HG03135 (cell line): ENCODE measurements at regions not wholly inside any gene's neighbourhood (a gene's known extent, or its start where the extent isn't known, plus 50 kb on each side); places are given as distances from the start of the nearest gene placed in this dataset.

ENCODE experiments used
- ATAC-seq: cut with Tn5 transposase; IDR thresholded peaks from one replicate; pipeline ENCODE4 v1.9.1; 2021; ENCODE audit warnings: mild to moderate bottlenecking, moderate library complexity; ENCODE audit not compliant: unreplicated experiment

- no peak for ATAC-seq
Observed at GRCh38 chr5:74054641-74055421, 428.8 kb downstream of the ARHGEF28 start.

- no peak for ATAC-seq
Observed at GRCh38 chr5:74054139-74054538, 428.1 kb downstream of the ARHGEF28 start.

- ATAC-seq = no peak
Observed at GRCh38 chr5:74052441-74053221, 426.6 kb downstream of the ARHGEF28 start.

GRCh38 chr5:74051076-74051475 lies 425.1 kb downstream of the ARHGEF28 start:
- no peak for ATAC-seq

GRCh38 chr5:74044936-74045335 lies 418.9 kb downstream of the ARHGEF28 start:
- ATAC-seq = no peak

GRCh38 chr5:74042959-74043358 lies 417.0 kb downstream of the ARHGEF28 start:
- ATAC-seq = no peak

- ATAC-seq = no peak
Observed at GRCh38 chr5:74042559-74042958, 416.6 kb downstream of the ARHGEF28 start.

DNA sequence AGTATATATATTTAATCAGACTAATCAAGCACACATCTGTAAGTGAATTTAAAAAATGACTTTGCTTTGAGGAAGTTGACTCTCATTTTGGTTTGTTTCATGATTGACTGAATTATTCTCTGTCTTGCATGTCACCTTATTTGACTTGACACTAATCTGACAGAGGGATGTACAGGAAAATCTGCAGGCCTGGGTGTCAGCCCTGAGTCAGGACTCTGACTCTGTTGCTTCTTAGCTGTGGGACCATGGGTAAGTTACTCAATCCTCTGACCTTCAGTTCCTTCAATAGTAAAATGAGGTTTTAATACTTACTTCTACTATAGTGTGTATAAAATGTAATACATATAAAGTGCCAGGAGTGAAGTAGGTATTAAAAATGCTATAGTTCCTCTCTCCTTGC lies 415.9 kb downstream of the ARHGEF28 start:
- ATAC-seq = no peak

DNA sequence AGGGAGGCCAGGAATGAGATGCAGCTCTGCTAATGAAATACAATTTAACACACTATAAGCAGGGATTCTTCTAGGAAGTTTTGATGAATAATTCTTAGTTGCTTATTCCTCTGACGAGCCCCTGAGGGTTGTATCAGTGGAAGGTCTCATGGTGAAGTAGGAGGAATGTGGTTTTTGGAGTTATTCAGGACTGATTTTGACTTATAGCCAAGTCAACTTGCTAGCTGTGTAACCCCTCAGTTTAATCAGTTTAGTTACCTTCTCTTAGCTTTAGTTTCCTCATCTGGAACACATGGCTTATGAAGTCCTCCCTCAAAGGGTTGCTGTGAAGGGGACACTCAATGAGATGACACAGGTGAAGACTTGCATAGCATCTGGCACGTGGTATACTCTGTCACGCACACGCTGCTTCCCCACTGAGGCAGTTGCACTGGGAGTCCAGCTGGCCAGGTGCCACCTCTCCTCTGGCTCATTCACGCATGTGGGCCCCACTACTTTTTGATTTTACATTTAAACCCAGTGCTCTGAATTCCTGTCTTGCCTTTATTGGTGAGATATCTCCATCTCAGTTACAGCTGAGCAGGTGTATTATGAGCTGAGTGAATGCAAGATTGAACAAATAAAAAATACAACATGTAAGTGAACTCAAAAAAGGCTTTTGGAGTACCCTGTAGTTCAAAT lies 415.0 kb downstream of the ARHGEF28 start:
- no peak for ATAC-seq

DNA sequence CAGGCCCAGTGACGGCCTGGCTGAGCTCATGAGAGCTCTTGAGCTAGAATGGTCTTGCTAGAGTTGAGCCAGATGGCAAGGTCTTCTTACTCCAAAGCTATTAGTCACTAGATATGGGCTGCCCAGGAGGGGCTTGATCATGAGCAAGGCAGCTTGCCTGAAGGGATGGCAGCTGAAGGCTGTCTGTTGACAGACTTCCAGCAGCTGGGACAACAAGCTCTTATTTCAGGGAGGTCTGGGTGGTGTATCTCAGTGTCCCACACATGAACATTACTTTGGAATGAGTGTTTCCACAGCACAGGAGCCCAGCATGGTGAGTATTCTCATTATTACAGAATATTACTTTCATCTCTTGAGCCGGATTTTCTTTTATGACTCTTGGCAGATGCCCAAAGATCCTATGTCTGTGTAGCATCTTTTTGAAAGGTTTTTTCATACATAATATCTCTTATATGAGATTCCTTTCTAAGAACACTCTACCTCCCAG lies 414.1 kb downstream of the ARHGEF28 start:
- no peak for ATAC-seq

DNA sequence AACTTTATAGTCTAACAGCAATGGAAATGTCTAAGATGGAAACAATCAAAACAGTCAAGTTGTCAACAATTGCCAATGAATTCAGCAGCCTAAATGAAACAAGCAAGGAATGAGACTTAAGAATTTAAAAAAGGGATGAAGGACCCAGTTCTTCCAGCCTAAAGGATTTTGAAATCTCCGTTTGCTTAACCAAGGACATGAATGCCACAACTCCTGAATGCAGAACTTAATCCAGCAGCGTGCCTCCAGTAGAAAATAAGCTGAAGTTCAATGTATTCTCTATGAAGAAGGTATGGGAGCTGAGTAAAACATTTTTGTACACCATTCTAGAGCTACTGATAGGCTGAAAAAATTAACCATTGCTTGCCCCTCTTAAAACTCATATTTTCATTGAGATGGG lies 411.3 kb downstream of the ARHGEF28 start:
- ATAC-seq = no peak

DNA sequence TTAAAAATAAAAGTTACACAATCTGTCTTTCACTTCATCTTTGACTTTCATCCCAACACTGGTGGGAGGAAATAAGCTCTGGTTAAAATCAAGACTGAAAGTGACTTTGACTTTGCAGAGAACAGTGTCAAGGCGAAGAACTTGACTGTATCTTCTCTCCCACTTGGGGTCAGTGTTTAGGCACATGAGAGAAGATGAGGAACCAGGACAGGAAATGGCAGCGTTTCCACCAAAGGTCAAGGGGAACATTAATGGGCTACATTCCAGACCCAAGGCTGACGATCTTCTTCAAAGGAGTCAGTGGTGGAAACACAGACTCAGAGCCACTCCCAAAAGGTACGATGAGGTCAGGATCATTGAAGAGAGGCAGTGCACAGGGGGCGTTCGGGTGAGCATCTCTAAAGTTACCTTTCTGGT lies 409.5 kb downstream of the ARHGEF28 start:
- ATAC-seq = no peak

- no peak for ATAC-seq
Observed at GRCh38 chr5:74034733-74035132, 408.7 kb downstream of the ARHGEF28 start.

GRCh38 chr5:74032617-74033016 lies 406.6 kb downstream of the ARHGEF28 start:
- ATAC-seq = no peak

GRCh38 chr5:74031536-74031935 lies 405.5 kb downstream of the ARHGEF28 start:
- ATAC-seq = no peak

DNA sequence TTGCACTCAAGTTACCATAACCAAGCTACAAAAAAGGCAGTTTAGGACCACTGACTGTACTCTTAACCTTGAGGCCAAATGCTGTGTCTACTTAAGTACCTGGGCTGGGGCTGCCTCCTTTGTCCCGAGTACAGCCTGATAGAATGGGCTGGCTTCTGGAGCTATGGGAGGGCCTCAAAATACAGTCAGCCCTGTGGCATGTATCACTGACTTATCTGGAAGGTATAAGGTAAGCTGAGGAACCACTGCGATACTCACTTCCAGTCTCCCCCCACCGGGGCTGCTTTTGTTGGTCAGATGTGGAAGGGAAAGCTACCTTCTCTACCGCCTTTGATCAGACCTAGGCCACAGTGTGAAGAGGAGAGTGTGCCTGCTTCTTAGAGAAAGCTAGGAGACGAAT lies 404.8 kb downstream of the ARHGEF28 start:
- no peak for ATAC-seq

GRCh38 chr5:74030371-74030770 lies 404.4 kb downstream of the ARHGEF28 start:
- ATAC-seq = no peak

- no peak for ATAC-seq
Observed at GRCh38 chr5:74028976-74029375, 403.0 kb downstream of the ARHGEF28 start.

DNA sequence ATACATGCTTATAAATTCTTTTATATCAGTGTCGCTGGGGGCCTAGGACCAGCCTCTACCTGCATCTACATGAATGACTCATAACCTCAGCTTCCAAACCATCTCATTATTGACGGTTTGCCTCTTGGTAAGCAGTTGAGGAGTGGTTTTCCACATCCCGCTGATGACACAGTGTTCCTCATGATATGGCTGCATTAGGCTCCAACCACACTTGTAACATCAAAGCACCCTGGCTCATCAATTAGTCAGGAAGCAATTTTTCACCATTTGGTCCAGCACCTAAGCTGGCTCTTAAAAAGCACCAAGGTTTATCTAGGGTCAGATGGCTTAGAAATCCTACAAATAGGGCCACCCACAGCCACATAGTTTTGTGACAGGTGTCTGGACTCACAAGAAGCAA lies 402.4 kb downstream of the ARHGEF28 start:
- ATAC-seq = no peak

- no peak for ATAC-seq
Observed at GRCh38 chr5:74027732-74028338, 401.8 kb downstream of the ARHGEF28 start.

DNA sequence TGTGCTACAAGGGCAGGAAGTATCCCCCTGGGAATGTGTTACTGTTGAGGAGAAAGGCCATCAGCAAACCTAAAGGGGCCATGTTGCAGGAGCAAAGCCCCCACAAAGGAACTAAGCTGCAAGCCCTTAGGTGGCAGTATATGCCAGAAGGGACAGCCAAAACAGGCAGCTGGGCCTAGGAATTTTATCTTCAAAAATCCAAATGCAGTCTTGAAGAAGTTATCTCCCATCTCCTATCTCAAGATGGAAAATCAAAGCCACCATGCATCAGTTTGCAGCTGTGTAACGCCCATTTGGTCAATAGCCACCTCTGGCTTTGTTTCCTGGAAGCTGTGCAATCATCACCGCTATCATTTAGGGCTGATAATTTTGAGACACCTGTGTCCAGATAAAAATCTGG lies 400.3 kb downstream of the ARHGEF28 start:
- ATAC-seq = no peak
